IMR-90 (cell line): ENCODE measurements at regions not wholly inside any gene's neighbourhood (a gene's known extent, or its start where the extent isn't known, plus 50 kb on each side); places are given as distances from the start of the nearest gene placed in this dataset.

Experiments
- ATAC-seq: fragments of 200-7000 bp; cut with Tn5 transposase; 2 replicates; pipeline ENCODE4 v1.9.1; 2020; ENCODE audit warnings: low read depth, mild to moderate bottlenecking, moderate library complexity
- BruUV-seq: library from RNA; stranded (reverse); fragments of 400-500 nt; replicated peaks from 2 replicates; lab custom pipeline; 2021; lab: Mats Ljungman, UMichigan
- CTCF ChIA-PET: fragments of 300-600 bp; formaldehyde crosslinking; extraction: SDS; loops from one replicate; lab custom pipeline; 2021; ENCODE audit warnings: antibody characterized with exemption; lab: Yijun Ruan, JAX
- POLR2A ChIA-PET: fragments of 300-600 bp; sonication (Branson Sonifier 250); formaldehyde crosslinking; loops from one replicate; lab custom pipeline; 2022; ENCODE audit warnings: antibody characterized with exemption; ENCODE audit not compliant: unreplicated experiment; lab: Charles Lee
- DNase-seq: peaks from one replicate; pipeline ENCODE4 v3.0.0; 2013
- H2AFZ ChIP-seq: replicated peaks from 2 replicates; pipeline ENCODE3; 2013; ENCODE audit warnings: low read length, mild to moderate bottlenecking; ENCODE audit not compliant: poor library complexity
- H2AK5ac ChIP-seq: 2 replicates; pipeline ENCODE4 v1.6.1; 2013; ENCODE audit warnings: low read depth, low read length, inconsistent platforms
- H2AK9ac ChIP-seq: replicated peaks from 2 replicates; pipeline ENCODE3; 2013; ENCODE audit warnings: mild to moderate bottlenecking, low read depth, low read length, moderate library complexity; ENCODE audit not compliant: poor library complexity
- H2BK120ac ChIP-seq: 2 replicates; pipeline ENCODE4 v1.6.1; 2013; ENCODE audit warnings: low read depth, low read length, inconsistent platforms
- H2BK15ac ChIP-seq: 3 replicates; pipeline ENCODE4 v1.6.1; 2013; ENCODE audit warnings: low read depth, low read length, inconsistent platforms
- H2BK20ac ChIP-seq: 2 replicates; pipeline ENCODE4 v1.6.1; 2013; ENCODE audit warnings: low read depth, mild to moderate bottlenecking, inconsistent platforms, low read length, moderate library complexity
- H2BK5ac ChIP-seq: 2 replicates; pipeline ENCODE4 v1.6.1; 2013; ENCODE audit warnings: mild to moderate bottlenecking, low read depth, low read length, inconsistent platforms; ENCODE audit not compliant: poor library complexity, severe bottlenecking
- H3K14ac ChIP-seq: replicated peaks from 2 replicates; pipeline ENCODE4 v1.6.1; 2013; ENCODE audit warnings: low read depth, low read length, inconsistent platforms
- H3K18ac ChIP-seq: 2 replicates; pipeline ENCODE4 v1.6.1; 2013; ENCODE audit warnings: low read depth, low read length, control low read depth
- H3K23ac ChIP-seq: 2 replicates; pipeline ENCODE4 v1.6.1; 2013; ENCODE audit warnings: low read depth, low read length, inconsistent platforms
- H3K27ac ChIP-seq: 2 replicates; pipeline ENCODE4 v1.5.1; 2013; ENCODE audit warnings: mild to moderate bottlenecking, control low read depth, low read length; ENCODE audit not compliant: insufficient read depth
- H3K27me3 ChIP-seq: 2 replicates; pipeline ENCODE4 v1.6.1; 2013; ENCODE audit warnings: low read length; ENCODE audit not compliant: control insufficient read depth, insufficient read depth
- H3K36me3 ChIP-seq: 2 replicates; pipeline ENCODE4 v1.6.1; 2013; ENCODE audit warnings: low read length, mixed read lengths; ENCODE audit not compliant: control insufficient read depth, insufficient read depth
- H3K4ac ChIP-seq: 2 replicates; pipeline ENCODE4 v1.6.1; 2013; ENCODE audit warnings: low read depth, low read length, inconsistent platforms
- H3K4me1 ChIP-seq: 2 replicates; pipeline ENCODE4 v1.6.1; 2013; ENCODE audit warnings: low read length, mixed read lengths; ENCODE audit not compliant: control insufficient read depth, insufficient read depth
- H3K4me2 ChIP-seq: 2 replicates; pipeline ENCODE4 v1.6.1; 2013; ENCODE audit warnings: low read depth, mild to moderate bottlenecking, control low read depth, low read length, moderate library complexity
- H3K4me3 ChIP-seq: 2 replicates; pipeline ENCODE4 v1.5.1; 2013; ENCODE audit warnings: low read depth, mild to moderate bottlenecking, control low read depth, low read length, moderate library complexity; ENCODE audit not compliant: insufficient read depth
- H3K56ac ChIP-seq: 2 replicates; pipeline ENCODE4 v1.6.1; 2013; ENCODE audit warnings: low read length, inconsistent platforms; ENCODE audit not compliant: insufficient read depth; ENCODE audit errors: extremely low read depth
- H3K79me1 ChIP-seq, 2 experiments: 2 replicates each; pipeline ENCODE4 v1.6.1; 2013; ENCODE audit warnings: low read length in 2 of 2, inconsistent platforms in 1 of 2, low read depth in 1 of 2
- H3K9ac ChIP-seq: 2 replicates; pipeline ENCODE4 v1.6.1; 2013; ENCODE audit warnings: low read depth, low read length, control low read depth
- H3K9me1 ChIP-seq: 2 replicates; pipeline ENCODE4 v1.6.1; 2013; ENCODE audit warnings: low read length, inconsistent platforms; ENCODE audit not compliant: insufficient read depth
- H3K9me3 ChIP-seq: 2 replicates; pipeline ENCODE4 v1.6.1; 2013; ENCODE audit warnings: low read length; ENCODE audit not compliant: control insufficient read depth, insufficient read depth
- H4K20me1 ChIP-seq: 2 replicates; pipeline ENCODE4 v1.6.1; 2013; ENCODE audit warnings: low read length, inconsistent platforms; ENCODE audit not compliant: insufficient read depth
- H4K5ac ChIP-seq: 2 replicates; pipeline ENCODE4 v1.6.1; 2013; ENCODE audit warnings: mild to moderate bottlenecking, low read depth, low read length, control low read depth
- H4K8ac ChIP-seq, 2 experiments: 2 replicates each; pipeline ENCODE4 v1.6.1; 2013; ENCODE audit warnings: low read depth in 2 of 2, low read length in 2 of 2, control low read depth in 1 of 2, inconsistent platforms in 1 of 2
- H4K91ac ChIP-seq: 2 replicates; pipeline ENCODE4 v1.6.1; 2013; ENCODE audit warnings: low read depth, low read length, inconsistent platforms; ENCODE audit not compliant: insufficient read depth
- FOS ChIP-seq: fragments of 150-350 bp; IDR thresholded peaks from 2 replicates; pipeline ENCODE4 v1.6.1; 2016; ENCODE audit warnings: low read depth, low read length
- RAD21 ChIP-seq: IDR thresholded peaks from 2 replicates; pipeline ENCODE4 v1.6.1; 2012; ENCODE audit warnings: low read length, improper control_type of control experiment
- RCOR1 ChIP-seq: IDR thresholded peaks from 2 replicates; pipeline ENCODE4 v1.6.1; 2012; ENCODE audit warnings: mild to moderate bottlenecking, low read length, improper control_type of control experiment; ENCODE audit not compliant: insufficient replicate concordance
- WGBS, 2 experiments: methylation state at CpG; one replicate each; pipeline versions ENCODE4 v1.1.5 to v1.1.7; 2013; ENCODE audit warnings: missing lambda C conversion rate in 2 of 2; ENCODE audit not compliant: insufficient read length in 1 of 2; ENCODE audit errors: extremely low coverage in 2 of 2; 5-methylcytosine and 5-hydroxymethylcytosine counted together
- dilution Hi-C: fragments of 300-500 bp; cut with HindIII; formaldehyde crosslinking; loops from one replicate; pipeline ENCODE4 v1.14.3; 2018; ENCODE audit warnings: low sequenced_read_pairs; ENCODE audit not compliant: unreplicated experiment
- in situ Hi-C: fragments of 300-500 bp; cut with MboI; formaldehyde crosslinking; loops from 3 replicates; pipeline ENCODE4 v1.14.3; 2019; ENCODE audit warnings: low sequenced_read_pairs, inconsistent platforms, mixed read lengths
- intact Hi-C: fragments of 100-400 bp; cut with micrococcal nuclease; formaldehyde crosslinking; loops from 2 replicates; pipeline ENCODE4 v1.10.0; 2022

GRCh38 chr7:40979296-40979695 lies 723.6 kb downstream of the INHBA start:
- DNase-seq, result peak; percentile 48
- no peak overlapping the region for H3K4me3 ChIP-seq
- no peaks in the 10 kb centered on the region for H3K9me1 ChIP-seq
- H3K27ac ChIP-seq, result no peak overlapping the region
- H4K20me1 ChIP-seq, result no peaks in the 10 kb centered on the region
- CTCF ChIA-PET, result no interaction called here
- no peak overlapping the region for H3K18ac ChIP-seq
- H3K56ac ChIP-seq, result no peak overlapping the region
- dilution Hi-C loops (no loop called here), intact Hi-C loops (no loop called here), in situ Hi-C loops (no loop called here)
- no peak overlapping the region for H2BK5ac ChIP-seq
- H3K36me3 ChIP-seq, result no peaks in the 10 kb centered on the region
- H2AK5ac ChIP-seq, result no peak overlapping the region
- H3K27me3 ChIP-seq, result peaks cover 2% of the 10 kb centered on the region; the same call in 1 of the 2 replicates
- H2AFZ ChIP-seq, result no peak overlapping the region
- H4K91ac ChIP-seq, result no peak overlapping the region
- no peak overlapping the region for H3K4me2 ChIP-seq
- H4K5ac ChIP-seq, result no peak overlapping the region
- no peak overlapping the region for H2BK20ac ChIP-seq
- 67% methylated on average over 5 of the region's 6 CpGs; no CpG with 5 or more reads in 1 of the 2 experiments for WGBS, 2 experiments
- no peak overlapping the region for H3K9ac ChIP-seq
- ATAC-seq, result no peak
- POLR2A ChIA-PET, result no interaction called here
- 0 out of 3 replicates have a peak overlapping the region, but pooled peaks have one; percentile 32 for H2BK15ac ChIP-seq
- H2BK120ac ChIP-seq, result no peak overlapping the region
- H3K14ac ChIP-seq, result no peak overlapping the region
- no TSS peak for BruUV-seq
- no peak overlapping the region for H3K4ac ChIP-seq
- H3K23ac ChIP-seq, result no peak overlapping the region
- no peaks in the 10 kb centered on the region for H3K79me1 ChIP-seq
- H3K4me1 ChIP-seq, result peaks cover 2% of the 10 kb centered on the region
- no peak overlapping the region for H2AK9ac ChIP-seq
- no peaks in the 10 kb centered on the region; the same call in 1 of the 2 replicates for H3K9me3 ChIP-seq
- H4K8ac ChIP-seq, result no peak overlapping the region
- TF ChIP-seq RCOR1 (no peak), FOS (no peak), RAD21 (no peak)
